Endodermal cell (in vitro differentiated cells): ENCODE measurements at regions not wholly inside any gene's neighbourhood (a gene's known extent, or its start where the extent isn't known, plus 50 kb on each side); places are given as distances from the start of the nearest gene placed in this dataset.

Experiments
- DNase-seq: peaks from one replicate; pipeline ENCODE4 v3.0.0-alpha.2; 2017
- H3K27ac ChIP-seq: 2 replicates; pipeline ENCODE4 v1.5.1; 2013; ENCODE audit warnings: mild to moderate bottlenecking, low read depth, low read length, moderate library complexity
- H3K27me3 ChIP-seq: 2 replicates; pipeline ENCODE4 v1.6.1; 2013; ENCODE audit warnings: mild to moderate bottlenecking, low read length, moderate library complexity; ENCODE audit not compliant: insufficient read depth, control insufficient read depth, poor library complexity, severe bottlenecking
- H3K36me3 ChIP-seq: 2 replicates; pipeline ENCODE4 v1.7.0; 2013; ENCODE audit warnings: mild to moderate bottlenecking, low read length, moderate library complexity; ENCODE audit not compliant: control insufficient read depth, insufficient read depth
- H3K4me1 ChIP-seq: one replicate; pipeline ENCODE4 v1.7.0; 2013; ENCODE audit warnings: low read length; ENCODE audit not compliant: control insufficient read depth, insufficient read depth
- H3K4me3 ChIP-seq: 2 replicates; pipeline ENCODE4 v1.5.1; 2013; ENCODE audit warnings: mild to moderate bottlenecking, low read length, moderate library complexity
- H3K9ac ChIP-seq: 2 replicates; pipeline ENCODE4 v1.6.1; 2013; ENCODE audit warnings: mild to moderate bottlenecking, low read length, moderate library complexity; ENCODE audit not compliant: poor library complexity, severe bottlenecking; ENCODE audit errors: extremely low read depth
- H3K9me3 ChIP-seq: 2 replicates; pipeline ENCODE4 v1.6.1; 2013; ENCODE audit warnings: mild to moderate bottlenecking, low read length, moderate library complexity; ENCODE audit not compliant: control insufficient read depth
- H3K27ac Mint-ChIP-seq: 2 replicates; pipeline ENCODE4 v1.8.0; 2020; ENCODE audit warnings: mixed read lengths
- H3K27me3 Mint-ChIP-seq: 2 replicates; pipeline ENCODE4 v1.8.0; 2021; ENCODE audit warnings: mild to moderate bottlenecking, mixed read lengths; ENCODE audit not compliant: insufficient read depth
- H3K36me3 Mint-ChIP-seq: 2 replicates; pipeline ENCODE4 v1.8.0; 2020; ENCODE audit warnings: low read depth, mixed read lengths
- H3K4me1 Mint-ChIP-seq: 2 replicates; pipeline ENCODE4 v1.8.0; 2020; ENCODE audit warnings: mixed read lengths
- H3K4me3 Mint-ChIP-seq: 2 replicates; pipeline ENCODE4 v1.8.0; 2020; ENCODE audit warnings: mild to moderate bottlenecking, moderate library complexity, mixed read lengths
- H3K9me3 Mint-ChIP-seq: 2 replicates; pipeline ENCODE4 v1.8.0; 2020; ENCODE audit warnings: mild to moderate bottlenecking, mixed read lengths
- CTCF ChIP-seq: fragments of 200-600 bp; sonication (generic); conservative IDR thresholded peaks from 2 replicates; pipeline ENCODE4 v1.5.0; 2021; ENCODE audit warnings: antibody characterized with exemption, mild to moderate bottlenecking
- WGBS, 2 experiments: methylation state at CpG; one replicate each; pipeline versions ENCODE4 v1.1.5 to v1.1.7; 2013; ENCODE audit warnings: missing lambda C conversion rate in 2 of 2, mixed read lengths in 1 of 2; ENCODE audit not compliant: insufficient coverage in 1 of 2, insufficient read length in 1 of 2; 5-methylcytosine and 5-hydroxymethylcytosine counted together

- Mint-ChIP-seq H3K36me3 (no peaks in the 10 kb centered on the region), H3K4me1 (peaks cover 12% of the 10 kb centered on the region), H3K27ac (no peak overlapping the region), H3K4me3 (no peak overlapping the region), H3K9me3 (no peaks in the 10 kb centered on the region), H3K27me3 (peaks cover 2% of the 10 kb centered on the region)
- H3K4me3 ChIP-seq: no peak overlapping the region
- H3K27me3 ChIP-seq: no peaks in the 10 kb centered on the region
- TF ChIP-seq CTCF: no peak
- H3K27ac ChIP-seq: no peak overlapping the region
- H3K9ac ChIP-seq: no peak overlapping the region
- 83 to 95% methylated on average over 3 to 4 of the region's 5 CpGs for WGBS, 2 experiments
- H3K36me3 ChIP-seq: no peaks in the 10 kb centered on the region
- H3K4me1 ChIP-seq: peaks cover 4% of the 10 kb centered on the region
- no peaks in the 10 kb centered on the region for H3K9me3 ChIP-seq
- no peak for DNase-seq
Measured at GRCh38 chr11:45385844-45386243, 99.7 kb upstream of the SYT13 start.

GRCh38 chr11:45385423-45385822 lies 99.3 kb upstream of the SYT13 start:
- DNase-seq: no peak
- no peak overlapping the region for H3K9ac ChIP-seq
- no peaks in the 10 kb centered on the region for H3K36me3 ChIP-seq
- no peak for TF ChIP-seq CTCF
- H3K27me3 ChIP-seq: no peaks in the 10 kb centered on the region
- peaks cover under 1% of the 10 kb centered on the region for H3K4me1 ChIP-seq
- WGBS, 2 experiments: 88 to 94% methylated on average over 5 to 9 of the region's 9 CpGs
- H3K27ac ChIP-seq: no peak overlapping the region
- no peaks in the 10 kb centered on the region for H3K36me3 Mint-ChIP-seq
- H3K27me3 Mint-ChIP-seq: peaks cover 2% of the 10 kb centered on the region
- no peak overlapping the region for H3K4me3 Mint-ChIP-seq
- H3K9me3 Mint-ChIP-seq: no peaks in the 10 kb centered on the region
- peaks cover 8% of the 10 kb centered on the region for H3K4me1 Mint-ChIP-seq
- H3K4me3 ChIP-seq: no peak overlapping the region
- H3K9me3 ChIP-seq: no peaks in the 10 kb centered on the region
- H3K27ac Mint-ChIP-seq: no peak overlapping the region

- Histone ChIP-seq H3K4me1 (no peaks in the 10 kb centered on the region), H3K4me3 (no peak overlapping the region), H3K27ac (no peak overlapping the region), H3K36me3 (no peaks in the 10 kb centered on the region), H3K9me3 (no peaks in the 10 kb centered on the region), H3K27me3 (no peaks in the 10 kb centered on the region), H3K9ac (no peak overlapping the region)
- H3K4me1 Mint-ChIP-seq: peaks cover 3% of the 10 kb centered on the region
- DNase-seq: no peak
- no peak overlapping the region for H3K27ac Mint-ChIP-seq
- no peaks in the 10 kb centered on the region for H3K9me3 Mint-ChIP-seq
- no peak for TF ChIP-seq CTCF
- H3K36me3 Mint-ChIP-seq: no peaks in the 10 kb centered on the region
- peaks cover 2% of the 10 kb centered on the region for H3K27me3 Mint-ChIP-seq
- H3K4me3 Mint-ChIP-seq: no peak overlapping the region
- WGBS, 2 experiments: 69% methylated on average over 5 to 12 of the region's 12 CpGs
Measured at GRCh38 chr11:45384711-45385241, 98.6 kb upstream of the SYT13 start.
